Fibroblast of peridontal ligament (primary cell): ENCODE measurements at regions not wholly inside any gene's neighbourhood (a gene's known extent, or its start where the extent isn't known, plus 50 kb on each side); places are given as distances from the start of the nearest gene placed in this dataset.
"Not testable (repeated sequence)": the region's sequence is repeated elsewhere in the genome, so short reads cannot be mapped to it uniquely, and the experiment has no call there.

Experiments used
- DNase-seq: peaks from one replicate; pipeline ENCODE4 v3.0.0-alpha.2; 2010; ENCODE audit errors: extremely low read depth

GRCh38 chrX:133483771-133484170 lies 68.5 kb upstream of the GPC4 start:
- not testable (repeated sequence) for DNase-seq

DNA sequence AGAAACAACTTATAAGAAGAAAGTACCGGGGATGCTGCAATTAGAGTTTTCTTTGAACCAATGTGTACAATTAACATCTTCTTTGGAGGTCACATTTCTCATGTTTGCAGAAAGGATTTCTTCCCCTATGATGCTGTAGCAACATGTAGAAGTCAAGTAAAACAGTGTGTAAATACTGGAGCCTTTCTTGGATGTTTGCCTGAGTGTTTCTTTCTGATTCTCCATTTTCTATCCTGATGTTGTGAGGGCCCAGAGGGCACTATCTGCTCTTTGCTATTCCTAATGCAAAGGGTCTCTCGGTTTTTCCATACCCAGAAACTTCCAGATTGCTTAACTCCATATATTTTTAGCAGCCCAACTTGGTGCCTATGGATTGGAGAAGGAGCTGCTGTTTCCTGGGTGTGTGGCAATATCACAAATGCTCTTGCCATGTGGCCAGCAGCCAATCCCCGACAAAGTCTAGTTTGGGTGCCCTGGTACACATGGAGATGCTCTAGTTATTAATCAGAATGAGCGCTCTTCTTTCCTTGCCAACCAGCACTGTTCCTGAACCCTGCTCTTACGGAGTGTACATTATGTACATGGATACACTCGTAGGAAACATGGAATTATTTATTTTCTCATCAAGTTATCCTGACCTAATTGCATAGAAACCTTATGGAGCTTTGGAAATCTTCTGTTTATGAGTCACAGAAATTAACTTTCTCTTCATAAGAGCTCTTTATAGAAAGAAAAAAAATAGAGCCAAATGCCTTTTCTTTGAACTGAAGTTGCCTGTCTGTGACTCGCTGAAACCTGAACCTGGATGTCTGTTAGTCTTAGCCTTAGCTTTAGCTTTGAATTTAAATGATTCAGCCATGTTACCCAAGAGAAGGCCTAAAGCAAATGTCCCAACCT lies 67.0 kb upstream of the GPC4 start:
- DNase-seq = peak; percentile 53

- no peak for DNase-seq
Measured at GRCh38 chrX:133477986-133478385, 62.7 kb upstream of the GPC4 start.

- DNase-seq = peak; percentile 2
Measured at GRCh38 chrX:133475953-133476352, 60.7 kb upstream of the GPC4 start.

- no peak for DNase-seq
Measured at GRCh38 chrX:133475521-133475920, 60.2 kb upstream of the GPC4 start.

GRCh38 chrX:133474574-133474973 lies 59.3 kb upstream of the GPC4 start:
- no peak for DNase-seq

GRCh38 chrX:133473451-133473850 lies 58.2 kb upstream of the GPC4 start:
- DNase-seq = no peak

- DNase-seq = no peak
Measured at GRCh38 chrX:133468051-133468450, 52.8 kb upstream of the GPC4 start.

GRCh38 chrX:133465254-133465653 lies 50.0 kb upstream of the GPC4 start:
- no peak for DNase-seq
